GM23248 (cell line): ENCODE measurements at regions not wholly inside any gene's neighbourhood (a gene's known extent, or its start where the extent isn't known, plus 50 kb on each side); places are given as distances from the start of the nearest gene placed in this dataset.

ENCODE experiments used
- EZH2 ChIP-seq: fragments of 200-600 bp; sonication (generic); IDR thresholded peaks from 2 replicates; pipeline ENCODE4 v1.6.1; 2018; ENCODE audit warnings: antibody characterized with exemption, mild to moderate bottlenecking; ENCODE audit not compliant: insufficient read depth, poor library complexity, severe bottlenecking
- EZH2phosphoT487 ChIP-seq: fragments of 200-600 bp; sonication (generic); IDR thresholded peaks from 2 replicates; pipeline ENCODE4 v1.6.1; 2018; ENCODE audit warnings: antibody characterized with exemption, moderate library complexity, mild to moderate bottlenecking, low read depth; ENCODE audit not compliant: insufficient read depth

DNA sequence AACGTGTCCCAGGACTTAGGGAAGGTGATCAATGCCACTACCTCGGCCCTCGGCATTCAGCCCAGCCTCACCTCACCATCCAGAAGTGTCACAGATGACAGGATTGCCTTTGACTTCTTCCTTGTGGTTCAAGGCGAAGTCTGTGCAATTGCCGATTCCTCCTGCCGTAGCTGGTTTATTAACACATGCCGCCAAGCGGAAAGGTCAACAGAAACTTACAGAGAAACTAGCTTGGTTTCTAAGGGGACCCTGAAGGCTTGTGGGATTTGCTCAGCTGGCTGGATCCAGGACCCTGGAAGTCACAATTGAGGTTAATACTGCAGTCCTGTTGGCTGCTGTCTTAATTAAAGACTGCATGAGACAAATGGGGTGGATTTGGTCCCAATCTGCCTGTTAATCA lies 65.6 kb downstream of the SHANK2 start:
- TF ChIP-seq EZH2, result no peak
- no peak for TF ChIP-seq EZH2phosphoT487
